ENCODE measurements at regions not wholly inside any gene's neighbourhood (a gene's known extent, or its start where the extent isn't known, plus 50 kb on each side); places are given as distances from the start of the nearest gene placed in this dataset.

- TF ChIP-seq EZH2 (IDR thresholded peaks at IDR 0.05; ENCODE audit: low read length, unreplicated experiment), result no peak
- no peak for TF ChIP-seq CTCF (conservative IDR thresholded peaks at IDR 0.05; ENCODE audit: low read depth, low read length)
- no peak for TF ChIP-seq EZH2phosphoT487 (IDR thresholded peaks at IDR 0.05; ENCODE audit: borderline replicate concordance, low read length)
These were observed 63.1 kb upstream of the NNAT start for GRCh38 chr20:37457921-37458320.
